Right cardiac atrium (tissue), 5 donors: ENCODE measurements at regions not wholly inside any gene's neighbourhood (a gene's known extent, or its start where the extent isn't known, plus 50 kb on each side); places are given as distances from the start of the nearest gene placed in this dataset.

Experiments
- ATAC-seq, 2 donors: fragments of 200-7000 bp; cut with Tn5 transposase; one replicate each; pipeline versions ENCODE4 v1.8.0 to v1.9.1; 2020; ENCODE audit warnings: moderate library complexity in 2 of 2, mild to moderate bottlenecking in 1 of 2
- DNase-seq, 3 donors: peaks; one replicate each; pipeline ENCODE4 v3.0.0-alpha.2; 2020
- H3K27ac ChIP-seq: one replicate; pipeline ENCODE4 v1.5.1; 2013; ENCODE audit warnings: mild to moderate bottlenecking, low read length, control low read depth, moderate library complexity
- H3K27me3 ChIP-seq: one replicate; pipeline ENCODE4 v1.6.1; 2013; ENCODE audit not compliant: control insufficient read depth, insufficient read depth
- H3K4me1 ChIP-seq: one replicate; pipeline ENCODE4 v1.6.1; 2013; ENCODE audit warnings: low read length; ENCODE audit not compliant: control insufficient read depth, insufficient read depth
- H3K4me3 ChIP-seq: one replicate; pipeline ENCODE4 v1.5.1; 2013; ENCODE audit warnings: low read length, control low read depth
- H3K9me3 ChIP-seq: one replicate; pipeline ENCODE4 v1.6.1; 2013; ENCODE audit warnings: low read length; ENCODE audit not compliant: control insufficient read depth
- WGBS: extraction: QIAGEN DNeasy Blood & Tissue Kit; methylation state at CpG from one replicate; pipeline ENCODE4 v1.1.7; 2013; 5-methylcytosine and 5-hydroxymethylcytosine counted together
- intact Hi-C, 4 donors: fragments of 100-400 bp; cut with DNase I; formaldehyde crosslinking; loops; one replicate each; pipeline versions ENCODE4 v1.11.0 to v1.14.0; 2022 to 2023
- donor health status: healthy with polysubstance abuse.
- donor health status: DM: no; HTN: yes; CAD: no.
- donor health status: DM: no; HTN: no; CAD: no.
- donor health status: DM: no; HTN: yes; CAD: no; lungs with severe emphysema.
- donor health status: DM: yes; HTN: yes; CAD: no.

DNA sequence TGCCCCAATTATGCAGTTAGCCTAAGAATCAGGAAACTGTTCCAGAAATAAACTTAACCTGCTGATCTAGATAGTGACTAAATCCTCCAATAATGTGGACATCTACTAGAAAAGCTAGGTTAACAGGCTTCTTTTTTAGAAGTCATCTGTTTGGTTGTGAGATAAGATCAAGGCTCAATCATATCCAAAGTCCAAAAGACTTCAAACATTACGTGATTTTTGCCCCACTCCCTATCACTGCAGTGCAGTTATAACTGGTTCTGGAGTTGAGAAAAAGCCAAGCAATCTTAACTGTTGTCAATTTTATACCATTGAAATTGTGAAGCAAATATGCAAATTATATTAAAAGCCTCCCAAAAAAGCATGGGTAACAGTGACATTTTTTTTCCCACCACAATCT is 781.4 kb downstream of the KLHL13 start:
- WGBS = 51% methylated on average over 1 of the region's 1 CpG
- Histone ChIP-seq H3K4me3 (no peak overlapping the region), H3K27ac (no peak overlapping the region), H3K27me3 (no peaks in the 10 kb centered on the region), H3K9me3 (no peaks in the 10 kb centered on the region), H3K4me1 (no peaks in the 10 kb centered on the region)
- intact Hi-C loops = no loop called here
- ATAC-seq (no peak), DNase-seq (no peak)

DNA sequence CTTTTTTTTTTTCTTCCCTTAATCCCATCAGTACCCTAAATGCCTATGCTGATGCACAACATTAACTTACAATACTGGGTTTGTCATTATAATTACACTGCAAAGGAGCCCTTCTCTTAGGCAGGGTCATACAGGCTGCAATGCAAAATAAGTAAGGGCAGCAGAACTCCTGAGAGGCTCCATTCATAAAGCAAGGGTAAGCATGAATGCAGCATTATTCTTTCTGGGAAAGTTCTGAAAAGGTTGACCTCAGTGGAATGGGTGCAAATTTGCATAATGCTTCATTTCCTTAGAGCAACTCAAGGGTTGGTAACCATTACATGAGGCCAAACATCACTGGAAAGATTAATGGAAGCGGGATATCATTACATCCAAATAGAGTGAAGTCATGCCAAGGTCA is 789.2 kb downstream of the KLHL13 start:
- intact Hi-C loops = no loop called here
- DNase-seq (no peak), ATAC-seq (no peak)
- WGBS = 58% methylated on average over 1 of the region's 1 CpG
- no peaks in the 10 kb centered on the region for H3K27me3 ChIP-seq
- no peak overlapping the region for H3K4me3 ChIP-seq
- no peaks in the 10 kb centered on the region for H3K4me1 ChIP-seq
- no peak overlapping the region for H3K27ac ChIP-seq
- no peaks in the 10 kb centered on the region for H3K9me3 ChIP-seq

DNA sequence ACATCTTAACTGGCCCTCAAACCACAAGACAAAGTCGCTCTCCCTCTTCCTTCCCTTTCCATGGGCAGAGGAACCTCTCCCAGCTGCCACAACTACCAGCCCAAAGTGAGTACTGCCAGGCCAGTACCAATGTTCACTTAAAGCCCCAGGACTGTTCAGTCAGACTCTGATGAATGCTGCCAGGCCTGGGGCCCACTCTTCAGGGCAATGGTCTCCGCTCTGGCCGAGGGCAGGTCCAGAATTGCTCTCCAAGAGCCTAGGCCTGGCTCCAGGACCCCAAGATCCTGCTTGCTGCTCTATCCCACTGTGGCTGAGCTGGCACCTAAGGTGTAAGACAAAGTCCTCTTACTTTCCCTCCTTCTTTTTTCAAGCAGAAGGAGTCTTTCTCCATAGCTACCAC is 790.9 kb downstream of the KLHL13 start:
- Histone ChIP-seq H3K27me3 (no peaks in the 10 kb centered on the region), H3K4me3 (no peak overlapping the region), H3K4me1 (no peaks in the 10 kb centered on the region), H3K27ac (no peak overlapping the region), H3K9me3 (no peaks in the 10 kb centered on the region)
- WGBS = 66% methylated on average over 3 of the region's 3 CpGs
- ATAC-seq (no peak), DNase-seq (peak in 1 of 3 donors; percentile 7)
- intact Hi-C loops = no loop called here

DNA sequence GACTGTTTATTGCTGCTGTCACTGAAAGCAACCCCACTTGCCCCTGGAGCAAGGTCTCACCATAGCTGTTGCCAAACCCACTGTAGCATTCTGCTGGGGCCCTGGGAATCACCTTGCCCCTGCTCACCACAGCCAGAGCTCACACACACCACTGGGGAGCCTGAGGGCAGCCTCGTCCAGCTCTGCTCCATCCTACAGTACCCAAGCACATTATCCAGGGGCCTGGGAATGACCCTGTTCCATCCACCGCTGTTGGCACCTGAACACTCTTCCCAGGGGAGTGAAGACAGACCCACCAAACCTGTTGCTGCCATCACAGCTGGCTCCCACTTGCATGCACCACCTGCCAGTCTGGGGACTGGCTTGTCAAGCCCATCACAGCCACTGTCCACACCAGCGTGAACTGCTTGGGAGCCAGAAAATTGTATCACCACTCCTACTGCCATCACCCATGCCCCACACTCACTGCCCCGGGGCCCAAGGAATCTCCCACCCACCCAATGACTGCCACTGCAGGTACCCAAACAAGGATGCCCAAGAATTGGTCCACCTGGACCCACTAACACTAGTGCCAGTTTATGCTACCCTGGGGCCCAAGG is 811.3 kb downstream of the KLHL13 start:
- H3K27me3 ChIP-seq = no peaks in the 10 kb centered on the region
- intact Hi-C loops = no loop called here
- H3K4me3 ChIP-seq = no peak overlapping the region
- WGBS = 81% methylated on average over 4 of the region's 4 CpGs
- H3K27ac ChIP-seq = no peak overlapping the region
- no peak for DNase-seq
- no peaks in the 10 kb centered on the region for H3K9me3 ChIP-seq
- no peaks in the 10 kb centered on the region for H3K4me1 ChIP-seq
- no peak for ATAC-seq

GRCh38 chrX:117301086-117301485 is 815.5 kb downstream of the KLHL13 start:
- WGBS = 86% methylated on average over 1 of the region's 1 CpG
- Histone ChIP-seq H3K4me1 (no peaks in the 10 kb centered on the region), H3K27me3 (no peaks in the 10 kb centered on the region), H3K4me3 (no peak overlapping the region), H3K27ac (no peak overlapping the region), H3K9me3 (no peaks in the 10 kb centered on the region)
- ATAC-seq (no peak), DNase-seq (no peak)
- intact Hi-C loops = no loop called here

GRCh38 chrX:117291760-117292159 is 824.9 kb downstream of the KLHL13 start:
- H3K9me3 ChIP-seq = no peaks in the 10 kb centered on the region
- H3K4me1 ChIP-seq = no peaks in the 10 kb centered on the region
- no peak overlapping the region for H3K4me3 ChIP-seq
- 52% methylated on average over 1 of the region's 1 CpG for WGBS
- no peak overlapping the region for H3K27ac ChIP-seq
- ATAC-seq (no peak), DNase-seq (no peak)
- no peaks in the 10 kb centered on the region for H3K27me3 ChIP-seq
- intact Hi-C loops = no loop called here

DNA sequence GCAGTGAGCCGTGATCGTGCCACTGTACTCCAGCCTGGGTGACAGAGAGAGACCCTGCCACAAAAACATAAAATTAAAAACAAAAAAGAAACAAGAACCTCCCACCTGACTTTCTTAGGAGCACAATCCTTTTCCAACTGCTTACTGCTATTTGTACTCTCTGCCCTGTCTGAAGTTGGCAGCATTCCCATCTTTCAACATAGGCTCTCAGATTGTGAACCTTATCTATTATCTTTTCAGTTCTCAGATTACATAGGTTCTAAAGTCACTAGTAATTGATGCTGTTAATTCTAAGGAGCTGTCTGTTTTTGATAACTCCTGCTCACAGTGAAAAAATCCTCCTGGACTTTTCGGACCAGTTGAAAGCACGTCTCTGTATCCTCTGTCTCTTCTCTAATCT is 812.2 kb upstream of the CT83 start:
- no peak overlapping the region for H3K27ac ChIP-seq
- intact Hi-C loops = no loop called here
- H3K4me3 ChIP-seq = no peak overlapping the region
- 26% methylated on average over 4 of the region's 4 CpGs for WGBS
- no peaks in the 10 kb centered on the region for H3K4me1 ChIP-seq
- H3K9me3 ChIP-seq = no peaks in the 10 kb centered on the region
- DNase-seq (no peak), ATAC-seq (no peak)
- no peaks in the 10 kb centered on the region for H3K27me3 ChIP-seq
